ENCODE measurements at regions not wholly inside any gene's neighbourhood (a gene's known extent, or its start where the extent isn't known, plus 50 kb on each side); places are given as distances from the start of the nearest gene placed in this dataset.

GRCh38 chr10:131490991-131491594, 179.6 kb upstream of the TCERG1L start:
- Histone ChIP-seq H3K36me3 (ENCODE audit: control insufficient read depth in 2 of 2, extremely low read depth in 1 of 2, insufficient read depth in 2 of 2, low read length in 2 of 2) (no peaks in the 10 kb centered on the region), H2AFZ (ENCODE audit: low read depth, low read length) (no peak overlapping the region), H4K20me1 (replicated peaks; ENCODE audit: control insufficient read depth, extremely low read depth, insufficient read depth, low read length) (no peaks in the 10 kb centered on the region), H3K9me3 (replicated peaks; ENCODE audit: control insufficient read depth, insufficient read depth, low read length) (peaks cover 16% of the 10 kb centered on the region), H3K9me1 (replicated peaks; ENCODE audit: control insufficient read depth, extremely low read depth, insufficient read depth, low read length) (no peaks in the 10 kb centered on the region), H3K4me2 (ENCODE audit: insufficient read depth, low read length) (no peak overlapping the region), H3K9ac (replicated peaks; ENCODE audit: extremely low read depth, insufficient read depth, low read length) (no peak overlapping the region), H3K27ac (ENCODE audit: insufficient read depth, low read depth, low read length) (no peak overlapping the region), H3K4me3 (replicated peaks in 1 of 3; ENCODE audit: insufficient read depth in 1 of 3, low read depth in 1 of 3, low read length in 3 of 3) (no peak overlapping the region), H3K79me2 (ENCODE audit: control insufficient read depth, insufficient read depth, low read length) (no peaks in the 10 kb centered on the region), H3K27me3 (ENCODE audit: control insufficient read depth in 2 of 2, insufficient read depth in 2 of 2, low read length in 2 of 2) (no peaks in the 10 kb centered on the region), H3K4me1 (ENCODE audit: control insufficient read depth, extremely low read depth, insufficient read depth, low read length) (no peaks in the 10 kb centered on the region)
- no peak for DNase-seq (ENCODE audit: low read depth, low spot score)
- CTCF ChIA-PET, result no interaction called here
- POLR2A ChIA-PET, result no interaction called here
- BruUV-seq (replicated peaks), result no TSS peak
- dilution Hi-C loops (cut with MboI; ENCODE audit: extremely low pct_ligation_motif_present, low sequenced_read_pairs) (no loop called here), intact Hi-C loops (cut with micrococcal nuclease) (no loop called here)
- FAIRE-seq, result no peak
- no peak for TF ChIP-seq GATA2 (IDR thresholded peaks at IDR 0.05; ENCODE audit: insufficient read depth, insufficient read length, low read depth, low read length)
- no peak for TF ChIP-seq POLR2A (IDR thresholded peaks at IDR 0.05; ENCODE audit: low read depth, low read length)
- TF ChIP-seq MYC (IDR thresholded peaks at IDR 0.05; ENCODE audit: low read depth, low read length), result no peak
- TF ChIP-seq POLR2AphosphoS5 (IDR thresholded peaks at IDR 0.05; ENCODE audit: insufficient read depth, low read depth, low read length), result no peak
- TF ChIP-seq, protein P1, sequence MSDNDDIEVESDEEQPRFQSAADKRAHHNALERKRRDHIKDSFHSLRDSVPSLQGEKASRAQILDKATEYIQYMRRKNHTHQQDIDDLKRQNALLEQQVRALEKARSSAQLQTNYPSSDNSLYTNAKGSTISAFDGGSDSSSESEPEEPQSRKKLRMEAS (IDR thresholded peaks at IDR 0.05; ENCODE audit: insufficient read depth, insufficient read length), result no peak
- TF ChIP-seq, protein P2, sequence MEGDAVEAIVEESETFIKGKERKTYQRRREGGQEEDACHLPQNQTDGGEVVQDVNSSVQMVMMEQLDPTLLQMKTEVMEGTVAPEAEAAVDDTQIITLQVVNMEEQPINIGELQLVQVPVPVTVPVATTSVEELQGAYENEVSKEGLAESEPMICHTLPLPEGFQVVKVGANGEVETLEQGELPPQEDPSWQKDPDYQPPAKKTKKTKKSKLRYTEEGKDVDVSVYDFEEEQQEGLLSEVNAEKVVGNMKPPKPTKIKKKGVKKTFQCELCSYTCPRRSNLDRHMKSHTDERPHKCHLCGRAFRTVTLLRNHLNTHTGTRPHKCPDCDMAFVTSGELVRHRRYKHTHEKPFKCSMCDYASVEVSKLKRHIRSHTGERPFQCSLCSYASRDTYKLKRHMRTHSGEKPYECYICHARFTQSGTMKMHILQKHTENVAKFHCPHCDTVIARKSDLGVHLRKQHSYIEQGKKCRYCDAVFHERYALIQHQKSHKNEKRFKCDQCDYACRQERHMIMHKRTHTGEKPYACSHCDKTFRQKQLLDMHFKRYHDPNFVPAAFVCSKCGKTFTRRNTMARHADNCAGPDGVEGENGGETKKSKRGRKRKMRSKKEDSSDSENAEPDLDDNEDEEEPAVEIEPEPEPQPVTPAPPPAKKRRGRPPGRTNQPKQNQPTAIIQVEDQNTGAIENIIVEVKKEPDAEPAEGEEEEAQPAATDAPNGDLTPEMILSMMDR (IDR thresholded peaks at IDR 0.05; ENCODE audit: extremely low read depth in 1 of 2, insufficient read depth in 1 of 2, low read depth in 1 of 2, low read length in 2 of 2), result no peak
- TF ChIP-seq EZH2 (IDR thresholded peaks at IDR 0.05; ENCODE audit: borderline replicate concordance, low read depth, low read length, severe bottlenecking), result no peak
- no peak for TF ChIP-seq JUN (IDR thresholded peaks at IDR 0.05; ENCODE audit: borderline replicate concordance, insufficient read depth, insufficient read length, low read depth)
- TF ChIP-seq FOS (IDR thresholded peaks at IDR 0.05; ENCODE audit: borderline replicate concordance, insufficient read depth, low read length), result no peak
